Stimulated activated CD4-positive, alpha-beta T cell treated with anti-CD3 and anti-CD28 coated beads, Interleukin-2, amount 100 ng/mL, for 24 hours (primary cell): ENCODE measurements at regions not wholly inside any gene's neighbourhood (a gene's known extent, or its start where the extent isn't known, plus 50 kb on each side); places are given as distances from the start of the nearest gene placed in this dataset.

Experiments
- DNase-seq, 2 donors: peaks; one replicate each; pipeline ENCODE4 v3.0.0-alpha.2; 2020

DNA sequence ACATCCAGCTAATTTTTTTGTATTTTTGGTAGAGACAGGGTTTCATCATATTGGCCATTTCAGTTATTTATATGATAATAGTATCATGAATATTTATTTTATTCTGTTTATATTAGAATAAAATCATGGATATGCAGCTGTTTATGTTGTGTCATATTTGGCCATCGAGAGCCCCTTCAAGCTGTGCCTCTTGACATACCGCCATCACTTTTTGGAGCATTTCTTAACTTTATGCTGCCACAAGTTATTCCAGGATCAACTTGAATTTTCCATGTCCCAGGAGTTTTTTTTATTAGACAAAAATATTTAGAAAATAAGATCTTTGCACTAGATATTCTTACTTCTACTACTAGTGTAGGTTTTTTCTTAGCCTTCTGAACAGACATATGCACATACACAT lies 1067.0 kb upstream of the LRRTM3 start:
- DNase-seq, result no peak

DNA sequence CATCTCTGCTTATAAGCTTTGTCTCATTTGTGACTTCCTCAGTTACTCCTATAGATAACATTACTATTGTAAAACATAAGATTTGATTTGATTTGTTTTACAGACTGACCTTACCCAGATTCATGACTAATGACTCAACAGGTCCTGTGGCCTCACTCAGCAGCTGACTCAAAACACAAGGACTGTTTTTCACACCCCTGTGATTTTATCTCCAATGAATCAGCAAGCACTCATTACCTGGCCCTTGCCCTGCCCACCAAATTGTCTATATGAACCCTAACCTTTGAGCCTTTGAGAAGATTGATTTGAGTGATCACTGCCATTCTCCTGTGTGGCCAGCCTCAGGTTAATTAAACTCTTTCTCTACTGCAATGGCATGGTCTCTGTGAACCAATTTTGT lies 1064.6 kb upstream of the LRRTM3 start:
- DNase-seq, result no peak
